ENCODE measurements at regions not wholly inside any gene's neighbourhood (a gene's known extent, or its start where the extent isn't known, plus 50 kb on each side); places are given as distances from the start of the nearest gene placed in this dataset.
"Not testable (repeated sequence)": the region's sequence is repeated elsewhere in the genome, so short reads cannot be mapped to it uniquely, and the experiment has no call there.

- ATAC-seq (ENCODE audit: low read depth) (no peak), DNase-seq (ENCODE audit: low spot score) (no peak)
- no peaks in the 10 kb centered on the region for H3K9me3 ChIP-seq (ENCODE audit: severe bottlenecking)
- H3K4me3 ChIP-seq (ENCODE audit: severe bottlenecking): no peak overlapping the region
- no peak overlapping the region for H3K27ac ChIP-seq (ENCODE audit: poor library complexity, severe bottlenecking)
- no peak for TF ChIP-seq CTCF (IDR thresholded peaks at IDR 0.05; ENCODE audit: poor library complexity, severe bottlenecking)
- peaks cover 8% of the 10 kb centered on the region for H3K27me3 ChIP-seq (ENCODE audit: insufficient read depth, poor library complexity, severe bottlenecking)
- H3K4me1 ChIP-seq (ENCODE audit: insufficient read depth, poor library complexity, severe bottlenecking): no peaks in the 10 kb centered on the region
- no peaks in the 10 kb centered on the region for H3K36me3 ChIP-seq (ENCODE audit: low read depth)
Measured at GRCh38 chr3:157905885-157906284, 200.3 kb downstream of the SHOX2 start.

GRCh38 chr3:157902680-157903079 is 203.5 kb downstream of the SHOX2 start:
- ATAC-seq (ENCODE audit: low read depth); H3K4me3 ChIP-seq (ENCODE audit: severe bottlenecking); H3K27me3 ChIP-seq (ENCODE audit: insufficient read depth, poor library complexity, severe bottlenecking); H3K36me3 ChIP-seq (ENCODE audit: low read depth); H3K4me1 ChIP-seq (ENCODE audit: insufficient read depth, poor library complexity, severe bottlenecking); H3K27ac ChIP-seq (ENCODE audit: poor library complexity, severe bottlenecking); H3K9me3 ChIP-seq (ENCODE audit: severe bottlenecking); DNase-seq (ENCODE audit: low spot score): not testable (repeated sequence)

- Histone ChIP-seq H3K27me3 (ENCODE audit: insufficient read depth, poor library complexity, severe bottlenecking) (peaks cover 2% of the 10 kb centered on the region), H3K9me3 (ENCODE audit: severe bottlenecking) (no peaks in the 10 kb centered on the region), H3K4me1 (ENCODE audit: insufficient read depth, poor library complexity, severe bottlenecking) (no peaks in the 10 kb centered on the region), H3K4me3 (ENCODE audit: severe bottlenecking) (no peak overlapping the region), H3K27ac (ENCODE audit: poor library complexity, severe bottlenecking) (no peak overlapping the region), H3K36me3 (ENCODE audit: low read depth) (no peaks in the 10 kb centered on the region)
- DNase-seq (ENCODE audit: low spot score): no peak
- no peak for ATAC-seq (ENCODE audit: low read depth)
- TF ChIP-seq CTCF (IDR thresholded peaks at IDR 0.05; ENCODE audit: poor library complexity, severe bottlenecking): no peak
Measured at GRCh38 chr3:157888040-157888439, 218.2 kb downstream of the SHOX2 start.

GRCh38 chr3:157876556-157876955 is 229.7 kb downstream of the SHOX2 start:
- TF ChIP-seq CTCF (IDR thresholded peaks at IDR 0.05; ENCODE audit: poor library complexity, severe bottlenecking): no peak
- H3K36me3 ChIP-seq (ENCODE audit: low read depth): no peaks in the 10 kb centered on the region
- H3K27me3 ChIP-seq (ENCODE audit: insufficient read depth, poor library complexity, severe bottlenecking): no peaks in the 10 kb centered on the region
- no peak overlapping the region for H3K27ac ChIP-seq (ENCODE audit: poor library complexity, severe bottlenecking)
- no peak overlapping the region for H3K4me3 ChIP-seq (ENCODE audit: severe bottlenecking)
- no peak for DNase-seq (ENCODE audit: low spot score)
- ATAC-seq (ENCODE audit: low read depth): no peak
- no peaks in the 10 kb centered on the region for H3K9me3 ChIP-seq (ENCODE audit: severe bottlenecking)
- no peaks in the 10 kb centered on the region for H3K4me1 ChIP-seq (ENCODE audit: insufficient read depth, poor library complexity, severe bottlenecking)

- Histone ChIP-seq H3K27me3 (ENCODE audit: insufficient read depth, poor library complexity, severe bottlenecking) (no peaks in the 10 kb centered on the region), H3K9me3 (ENCODE audit: severe bottlenecking) (no peaks in the 10 kb centered on the region), H3K27ac (ENCODE audit: poor library complexity, severe bottlenecking) (no peak overlapping the region), H3K4me1 (ENCODE audit: insufficient read depth, poor library complexity, severe bottlenecking) (no peaks in the 10 kb centered on the region), H3K4me3 (ENCODE audit: severe bottlenecking) (no peak overlapping the region), H3K36me3 (ENCODE audit: low read depth) (no peaks in the 10 kb centered on the region)
- ATAC-seq (ENCODE audit: low read depth): no peak
- no peak for DNase-seq (ENCODE audit: low spot score)
- no peak for TF ChIP-seq CTCF (IDR thresholded peaks at IDR 0.05; ENCODE audit: poor library complexity, severe bottlenecking)
Measured at GRCh38 chr3:157872902-157873301, 233.3 kb downstream of the SHOX2 start.

Measured in RWPE2 (cell line).